Mesenchymal stem cell (in vitro differentiated cells and primary cell): ENCODE measurements at regions not wholly inside any gene's neighbourhood (a gene's known extent, or its start where the extent isn't known, plus 50 kb on each side); places are given as distances from the start of the nearest gene placed in this dataset.
A peak's percentile ranks its signal among the peaks of the same experiment; 100 is the strongest.

Experiments
- DNase-seq: peaks from one replicate; pipeline ENCODE4 v3.0.0-alpha.2; 2013
- H2AFZ ChIP-seq: one replicate; pipeline ENCODE4 v1.6.1; 2013; ENCODE audit warnings: low read depth, mild to moderate bottlenecking, control low read depth, inconsistent platforms, low read length, moderate library complexity
- H2AK5ac ChIP-seq: 2 replicates; pipeline ENCODE4 v1.6.1; 2013; ENCODE audit warnings: low read length, moderate library complexity, mild to moderate bottlenecking, inconsistent platforms; ENCODE audit not compliant: severe bottlenecking
- H2BK120ac ChIP-seq: one replicate; pipeline ENCODE4 v1.6.1; 2013; ENCODE audit warnings: low read depth, mild to moderate bottlenecking, inconsistent platforms, low read length, moderate library complexity
- H2BK12ac ChIP-seq, 2 experiments: one replicate each; pipeline ENCODE4 v1.6.1; 2013; ENCODE audit warnings: inconsistent platforms in 2 of 2, low read length in 2 of 2, mild to moderate bottlenecking in 2 of 2, moderate library complexity in 2 of 2, control low read depth in 1 of 2
- H2BK15ac ChIP-seq: one replicate; pipeline ENCODE4 v1.6.1; 2013; ENCODE audit warnings: mild to moderate bottlenecking, low read depth, inconsistent platforms; ENCODE audit not compliant: poor library complexity, severe bottlenecking
- H2BK5ac ChIP-seq: 2 replicates; pipeline ENCODE4 v1.6.1; 2013; ENCODE audit warnings: low read depth, mild to moderate bottlenecking, low read length, control low read depth, inconsistent platforms; ENCODE audit not compliant: poor library complexity, severe bottlenecking
- H3K14ac ChIP-seq, 2 experiments: one replicate each; pipeline ENCODE4 v1.6.1; 2013; ENCODE audit warnings: inconsistent platforms in 2 of 2, low read length in 2 of 2, control low read depth in 1 of 2, mild to moderate bottlenecking in 1 of 2, moderate library complexity in 1 of 2
- H3K18ac ChIP-seq, 2 experiments: one replicate each; pipeline ENCODE4 v1.6.1; 2013; ENCODE audit warnings: inconsistent platforms in 2 of 2, low read length in 2 of 2, control low read depth in 1 of 2, low read depth in 1 of 2, mild to moderate bottlenecking in 1 of 2
- H3K23ac ChIP-seq, 2 experiments: one replicate each; pipeline ENCODE4 v1.6.1; 2013; ENCODE audit warnings: inconsistent platforms in 2 of 2, low read length in 2 of 2, mild to moderate bottlenecking in 2 of 2, moderate library complexity in 2 of 2, control low read depth in 1 of 2
- H3K27ac ChIP-seq: 2 replicates; pipeline ENCODE4 v1.5.1; 2013; ENCODE audit warnings: mild to moderate bottlenecking, moderate library complexity, low read length, control low read depth, inconsistent platforms; ENCODE audit not compliant: poor library complexity, severe bottlenecking
- H3K27me3 ChIP-seq, 2 experiments: 2 replicates each; pipeline versions ENCODE4 v1.6.1 to v1.7.0; 2013; ENCODE audit warnings: low read length in 2 of 2, mild to moderate bottlenecking in 2 of 2, moderate library complexity in 2 of 2, control low read depth in 1 of 2, inconsistent platforms in 1 of 2; ENCODE audit not compliant: control insufficient read depth in 1 of 2, insufficient read depth in 1 of 2
- H3K36me3 ChIP-seq, 2 experiments: 2 replicates each; pipeline versions ENCODE4 v1.6.1 to v1.7.0; 2013; ENCODE audit warnings: low read length in 2 of 2, control low read depth in 1 of 2, inconsistent platforms in 1 of 2, low read depth in 1 of 2, mild to moderate bottlenecking in 1 of 2; ENCODE audit not compliant: insufficient read depth in 2 of 2, control insufficient read depth in 1 of 2
- H3K4ac ChIP-seq, 2 experiments: one replicate each; pipeline ENCODE4 v1.6.1; 2013; ENCODE audit warnings: inconsistent platforms in 2 of 2, low read length in 2 of 2, mild to moderate bottlenecking in 2 of 2, moderate library complexity in 2 of 2, control low read depth in 1 of 2, low read depth in 1 of 2
- H3K4me1 ChIP-seq: 2 replicates; pipeline ENCODE4 v1.6.1; 2013; ENCODE audit warnings: low read depth, low read length, control low read depth; ENCODE audit not compliant: control insufficient read depth, insufficient read depth
- H3K4me2 ChIP-seq: 2 replicates; pipeline ENCODE4 v1.6.1; 2013; ENCODE audit warnings: low read length, mild to moderate bottlenecking, inconsistent platforms; ENCODE audit not compliant: poor library complexity, severe bottlenecking
- H3K4me3 ChIP-seq, 2 experiments: 2 replicates each; pipeline versions ENCODE4 v1.5.1 to v1.7.0; 2013; ENCODE audit warnings: low read length in 2 of 2, mild to moderate bottlenecking in 2 of 2, control low read depth in 1 of 2, low read depth in 1 of 2; ENCODE audit not compliant: insufficient read depth in 1 of 2
- H3K79me1 ChIP-seq: replicated peaks from 2 replicates; pipeline ENCODE4 v1.6.1; 2013; ENCODE audit warnings: mild to moderate bottlenecking, control low read depth, low read length, inconsistent platforms; ENCODE audit not compliant: poor library complexity, severe bottlenecking
- H3K9ac ChIP-seq: 2 replicates; pipeline ENCODE4 v1.7.0; 2013; ENCODE audit warnings: mild to moderate bottlenecking, low read length, moderate library complexity
- H3K9me3 ChIP-seq: 2 replicates; pipeline ENCODE4 v1.7.0; 2013; ENCODE audit warnings: mild to moderate bottlenecking, low read length; ENCODE audit not compliant: control insufficient read depth
- H4K8ac ChIP-seq: one replicate; pipeline ENCODE4 v1.6.1; 2013; ENCODE audit warnings: inconsistent platforms, mild to moderate bottlenecking, low read length, moderate library complexity
- H4K91ac ChIP-seq: one replicate; pipeline ENCODE4 v1.6.1; 2013; ENCODE audit warnings: mild to moderate bottlenecking, low read length, inconsistent platforms
- WGBS: methylation state at CpG from one replicate; pipeline ENCODE4 v1.1.7; 2013; ENCODE audit warnings: mixed read lengths; 5-methylcytosine and 5-hydroxymethylcytosine counted together

GRCh38 chr17:71110326-71110725, 941.0 kb downstream of the KCNJ2 start:
- Histone ChIP-seq H3K18ac (no peak overlapping the region), H3K36me3 (no peaks in the 10 kb centered on the region), H2BK15ac (no peak overlapping the region), H2BK12ac (no peak overlapping the region), H4K91ac (no peak overlapping the region), H3K23ac (no peak overlapping the region), H3K4me3 (no peak overlapping the region), H3K79me1 (no peaks in the 10 kb centered on the region), H2AK5ac (no peak overlapping the region), H3K4me2 (no peak overlapping the region), H3K9ac (no peak overlapping the region), H2BK120ac (no peak overlapping the region), H3K9me3 (no peaks in the 10 kb centered on the region), H3K27me3 (no peaks in the 10 kb centered on the region), H3K14ac (no peak overlapping the region), H3K4me1 (no peaks in the 10 kb centered on the region), H2AFZ (no peak overlapping the region), H3K27ac (no peak overlapping the region), H3K4ac (no peak overlapping the region), H2BK5ac (no peak overlapping the region), H4K8ac (no peak overlapping the region)
- DNase-seq, result peak; percentile 31
- no CpG with 5 or more reads among the region's 3 CpGs for WGBS

GRCh38 chr17:71111460-71111859, 942.1 kb downstream of the KCNJ2 start:
- no peak overlapping the region for H2BK12ac ChIP-seq
- no peak overlapping the region for H3K23ac ChIP-seq
- H2BK15ac ChIP-seq, result no peak overlapping the region
- H2BK120ac ChIP-seq, result no peak overlapping the region
- H3K9ac ChIP-seq, result no peak overlapping the region
- no peaks in the 10 kb centered on the region for H3K36me3 ChIP-seq
- WGBS, result 93% methylated on average over 1 of the region's 2 CpGs
- no peaks in the 10 kb centered on the region for H3K79me1 ChIP-seq
- no peak for DNase-seq
- H3K4me1 ChIP-seq, result no peaks in the 10 kb centered on the region
- H2AK5ac ChIP-seq, result no peak overlapping the region
- H2AFZ ChIP-seq, result no peak overlapping the region
- H3K18ac ChIP-seq, result no peak overlapping the region
- no peak overlapping the region for H4K91ac ChIP-seq
- no peak overlapping the region for H3K4me2 ChIP-seq
- no peaks in the 10 kb centered on the region for H3K9me3 ChIP-seq
- H3K4me3 ChIP-seq, result no peak overlapping the region
- H2BK5ac ChIP-seq, result no peak overlapping the region
- no peak overlapping the region for H3K14ac ChIP-seq
- H3K27ac ChIP-seq, result no peak overlapping the region
- H3K27me3 ChIP-seq, result no peaks in the 10 kb centered on the region
- H4K8ac ChIP-seq, result no peak overlapping the region
- H3K4ac ChIP-seq, result no peak overlapping the region

GRCh38 chr17:71111934-71112333, 942.6 kb downstream of the KCNJ2 start:
- DNase-seq, result no peak
- Histone ChIP-seq H3K9ac (no peak overlapping the region), H4K91ac (no peak overlapping the region), H3K23ac (no peak overlapping the region), H3K9me3 (no peaks in the 10 kb centered on the region), H3K36me3 (no peaks in the 10 kb centered on the region), H2AFZ (no peak overlapping the region), H3K18ac (no peak overlapping the region), H3K27ac (no peak overlapping the region), H3K27me3 (no peaks in the 10 kb centered on the region), H2BK12ac (no peak overlapping the region), H2AK5ac (no peak overlapping the region), H2BK5ac (no peak overlapping the region), H3K14ac (no peak overlapping the region), H3K79me1 (no peaks in the 10 kb centered on the region), H3K4ac (no peak overlapping the region), H4K8ac (no peak overlapping the region), H3K4me1 (no peaks in the 10 kb centered on the region), H3K4me3 (no peak overlapping the region), H2BK15ac (no peak overlapping the region), H3K4me2 (no peak overlapping the region), H2BK120ac (no peak overlapping the region)
- WGBS, result 71% methylated on average over 1 of the region's 2 CpGs

GRCh38 chr17:71113347-71113746, 944.0 kb downstream of the KCNJ2 start:
- Histone ChIP-seq H3K4me2 (no peak overlapping the region), H2AFZ (no peak overlapping the region), H3K18ac (no peak overlapping the region), H3K23ac (no peak overlapping the region), H3K4me1 (no peaks in the 10 kb centered on the region), H3K4me3 (no peak overlapping the region), H2BK120ac (no peak overlapping the region), H3K79me1 (no peaks in the 10 kb centered on the region), H3K4ac (no peak overlapping the region), H3K27ac (no peak overlapping the region), H3K14ac (no peak overlapping the region), H2BK15ac (no peak overlapping the region), H2BK12ac (no peak overlapping the region), H3K36me3 (no peaks in the 10 kb centered on the region), H2BK5ac (no peak overlapping the region), H3K9me3 (no peaks in the 10 kb centered on the region), H4K91ac (no peak overlapping the region), H3K27me3 (no peaks in the 10 kb centered on the region), H4K8ac (no peak overlapping the region), H2AK5ac (no peak overlapping the region), H3K9ac (no peak overlapping the region)
- WGBS, result 29% methylated on average over 4 of the region's 4 CpGs
- peak; percentile 19 for DNase-seq
